T-cell (primary cell): ENCODE measurements at regions not wholly inside any gene's neighbourhood (a gene's known extent, or its start where the extent isn't known, plus 50 kb on each side); places are given as distances from the start of the nearest gene placed in this dataset.
"Not testable (repeated sequence)": the region's sequence is repeated elsewhere in the genome, so short reads cannot be mapped to it uniquely, and the experiment has no call there.

Source experiments
- ATAC-seq, 4 experiments: fragments of 200-7000 bp in 3 of 4; fragments of 150-1000 bp in 1 of 4; cut with Tn5 transposase; replicated peaks in 1 of 4; 1 replicate in 3 of 4; 2 replicates in 1 of 4; pipeline ENCODE4 v1.10.0; 2021; ENCODE audit warnings: moderate library complexity in 3 of 4, mild to moderate bottlenecking in 2 of 4, moderate number of reproducible peaks in 1 of 4
- CTCF ChIA-PET, 2 donors: fragments of 300-600 bp; sonication (Branson Sonifier 250); formaldehyde crosslinking; loops; one replicate each; lab custom pipeline; 2022; ENCODE audit warnings: antibody characterized with exemption in 2 of 2; lab: Charles Lee
- POLR2A ChIA-PET, 2 donors: fragments of 300-600 bp; sonication (Branson Sonifier 250); formaldehyde crosslinking; loops; one replicate each; lab custom pipeline; 2022; ENCODE audit warnings: antibody characterized with exemption in 2 of 2; lab: Charles Lee
- DNase-seq, 35 experiments: peaks; one replicate each; pipeline versions ENCODE4 v3.0.0 to v3.0.0-alpha.2; 2013 to 2023
- H3K27ac ChIP-seq: one replicate; pipeline ENCODE4 v1.5.1; 2013; ENCODE audit warnings: low read length
- H3K27me3 ChIP-seq, 2 experiments: replicated peaks in 1 of 2; 1 replicate in 1 of 2; 2 replicates in 1 of 2; pipeline versions ENCODE4 v1.6.1 to v1.7.0; 2013; ENCODE audit warnings: low read length in 1 of 2, mixed read lengths in 1 of 2; ENCODE audit not compliant: control insufficient read depth in 2 of 2, insufficient read depth in 2 of 2; ENCODE audit errors: extremely low read depth in 1 of 2
- H3K36me3 ChIP-seq, 2 donors: 1 replicate in 1 of 2; 2 replicates in 1 of 2; pipeline versions ENCODE4 v1.6.1 to v1.7.0; 2013; ENCODE audit warnings: low read length in 1 of 2; ENCODE audit not compliant: control insufficient read depth in 2 of 2, insufficient read depth in 1 of 2; ENCODE audit errors: extremely low read depth in 1 of 2
- H3K4me1 ChIP-seq, 2 experiments: 1 replicate in 1 of 2; 2 replicates in 1 of 2; pipeline versions ENCODE4 v1.6.1 to v1.7.0; 2013; ENCODE audit warnings: low read length in 2 of 2, mixed read lengths in 1 of 2; ENCODE audit not compliant: insufficient read depth in 2 of 2, control insufficient read depth in 1 of 2; ENCODE audit errors: extremely low read depth in 1 of 2
- H3K4me3 ChIP-seq, 2 donors: 1 replicate in 1 of 2; 2 replicates in 1 of 2; pipeline versions ENCODE4 v1.5.1 to v1.7.0; 2013; ENCODE audit warnings: mild to moderate bottlenecking in 2 of 2, low read length in 1 of 2, moderate library complexity in 1 of 2; ENCODE audit not compliant: control insufficient read depth in 1 of 2; ENCODE audit errors: extremely low read depth in 1 of 2
- H3K9me3 ChIP-seq: 2 replicates; pipeline ENCODE4 v1.7.0; 2013
- H3K27ac Mint-ChIP-seq, 2 donors: one replicate each; pipeline ENCODE4 v1.8.0; 2020 to 2021; ENCODE audit warnings: mild to moderate bottlenecking in 2 of 2, mixed read lengths in 2 of 2
- H3K27me3 Mint-ChIP-seq, 2 donors: one replicate each; pipeline ENCODE4 v1.8.0; 2021 to 2022; ENCODE audit warnings: mixed read lengths in 2 of 2
- H3K36me3 Mint-ChIP-seq: one replicate; pipeline ENCODE4 v1.8.0; 2021; ENCODE audit warnings: mixed read lengths
- H3K4me1 Mint-ChIP-seq, 3 donors: one replicate each; pipeline ENCODE4 v1.8.0; 2020 to 2022; ENCODE audit warnings: mixed read lengths in 3 of 3, mild to moderate bottlenecking in 1 of 3
- H3K4me3 Mint-ChIP-seq, 3 donors: one replicate each; pipeline ENCODE4 v1.8.0; 2020 to 2022; ENCODE audit warnings: mild to moderate bottlenecking in 3 of 3, mixed read lengths in 3 of 3, moderate library complexity in 3 of 3
- H3K9me3 Mint-ChIP-seq, 3 donors: one replicate each; pipeline ENCODE4 v1.8.0; 2020 to 2022; ENCODE audit warnings: mixed read lengths in 3 of 3
- WGBS: methylation state at CpG from one replicate; pipeline ENCODE4 v1.1.5; 2013; ENCODE audit warnings: missing lambda C conversion rate; ENCODE audit not compliant: insufficient coverage; 5-methylcytosine and 5-hydroxymethylcytosine counted together

GRCh38 chr13:18675268-18675667 is 506.4 kb downstream of the TUBA3C start:
- H3K4me1 Mint-ChIP-seq, H3K36me3 ChIP-seq, DNase-seq, H3K27me3 ChIP-seq, H3K4me3 ChIP-seq, H3K27ac Mint-ChIP-seq, H3K9me3 Mint-ChIP-seq, H3K4me1 ChIP-seq, H3K36me3 Mint-ChIP-seq, CTCF ChIA-PET, ATAC-seq, H3K4me3 Mint-ChIP-seq, POLR2A ChIA-PET, H3K27me3 Mint-ChIP-seq, H3K27ac ChIP-seq, H3K9me3 ChIP-seq: not testable (repeated sequence)
- WGBS: no CpG with 5 or more reads among the region's 2 CpGs

GRCh38 chr13:18673794-18674193 is 507.8 kb downstream of the TUBA3C start:
- H3K4me3 Mint-ChIP-seq, H3K36me3 Mint-ChIP-seq, H3K27me3 ChIP-seq, H3K9me3 Mint-ChIP-seq, H3K27ac ChIP-seq, H3K9me3 ChIP-seq, DNase-seq, POLR2A ChIA-PET, ATAC-seq, H3K4me3 ChIP-seq, H3K36me3 ChIP-seq, CTCF ChIA-PET, H3K27ac Mint-ChIP-seq, H3K4me1 Mint-ChIP-seq, H3K27me3 Mint-ChIP-seq, H3K4me1 ChIP-seq: not testable (repeated sequence)
- 96% methylated on average over 9 of the region's 33 CpGs for WGBS

GRCh38 chr13:18666585-18666984 is 515.0 kb downstream of the TUBA3C start:
- CTCF ChIA-PET, H3K27ac Mint-ChIP-seq, H3K27me3 ChIP-seq, H3K9me3 ChIP-seq, H3K36me3 Mint-ChIP-seq, H3K4me3 Mint-ChIP-seq, H3K27ac ChIP-seq, H3K9me3 Mint-ChIP-seq, H3K4me3 ChIP-seq, ATAC-seq, DNase-seq, H3K36me3 ChIP-seq, POLR2A ChIA-PET, H3K4me1 Mint-ChIP-seq, H3K27me3 Mint-ChIP-seq, H3K4me1 ChIP-seq: not testable (repeated sequence)
- WGBS: 98% methylated on average over 5 of the region's 16 CpGs

GRCh38 chr13:18665716-18666115 is 515.9 kb downstream of the TUBA3C start:
- H3K36me3 Mint-ChIP-seq, H3K9me3 Mint-ChIP-seq, CTCF ChIA-PET, DNase-seq, H3K27ac ChIP-seq, H3K27me3 Mint-ChIP-seq, H3K4me3 ChIP-seq, ATAC-seq, H3K27me3 ChIP-seq, H3K36me3 ChIP-seq, H3K4me3 Mint-ChIP-seq, H3K27ac Mint-ChIP-seq, POLR2A ChIA-PET, H3K4me1 ChIP-seq, H3K9me3 ChIP-seq, H3K4me1 Mint-ChIP-seq: not testable (repeated sequence)
- 84% methylated on average over 11 of the region's 16 CpGs for WGBS

GRCh38 chr13:18665124-18665523 is 516.5 kb downstream of the TUBA3C start:
- DNase-seq: not testable (repeated sequence)
- WGBS: 85% methylated on average over 41 of the region's 46 CpGs

GRCh38 chr13:18663222-18663621 is 518.4 kb downstream of the TUBA3C start:
- H3K27me3 Mint-ChIP-seq, H3K4me1 ChIP-seq, H3K27me3 ChIP-seq, H3K4me3 ChIP-seq, H3K36me3 ChIP-seq, POLR2A ChIA-PET, H3K27ac ChIP-seq, H3K27ac Mint-ChIP-seq, H3K4me3 Mint-ChIP-seq, ATAC-seq, DNase-seq, CTCF ChIA-PET, H3K36me3 Mint-ChIP-seq, H3K9me3 Mint-ChIP-seq, H3K4me1 Mint-ChIP-seq, H3K9me3 ChIP-seq: not testable (repeated sequence)
- WGBS: no CpG with 5 or more reads among the region's 1 CpG

More at GRCh38 chr13:18665124-18665523, 516.5 kb downstream of the TUBA3C start:
- H3K9me3 ChIP-seq, H3K27ac ChIP-seq, H3K4me1 ChIP-seq, H3K9me3 Mint-ChIP-seq, H3K27ac Mint-ChIP-seq, ATAC-seq, H3K27me3 Mint-ChIP-seq, H3K36me3 ChIP-seq, H3K27me3 ChIP-seq, H3K4me3 ChIP-seq, POLR2A ChIA-PET, CTCF ChIA-PET, H3K4me1 Mint-ChIP-seq, H3K36me3 Mint-ChIP-seq, H3K4me3 Mint-ChIP-seq: not testable (repeated sequence)

GRCh38 chr13:18643644-18644172 is 537.9 kb downstream of the TUBA3C start:
- H3K36me3 Mint-ChIP-seq, H3K27ac Mint-ChIP-seq, H3K9me3 ChIP-seq, H3K9me3 Mint-ChIP-seq, ATAC-seq, H3K4me3 ChIP-seq, H3K27me3 ChIP-seq, H3K27ac ChIP-seq, H3K27me3 Mint-ChIP-seq, POLR2A ChIA-PET, H3K4me3 Mint-ChIP-seq, H3K4me1 Mint-ChIP-seq, H3K36me3 ChIP-seq, H3K4me1 ChIP-seq: not testable (repeated sequence)
- 19% methylated on average over 4 of the region's 8 CpGs for WGBS
- CTCF ChIA-PET: interaction anchor here in 1 of 2 donors (0.9 kb wide), 1 partner anchor 943 kb away, joined by 3 read pairs; no protein-coding TSS in a partner anchor
- DNase-seq: peak in 25 of 35 experiments; percentile 1 to 35 (median 11)
